ENCODE measurements at regions not wholly inside any gene's neighbourhood (a gene's known extent, or its start where the extent isn't known, plus 50 kb on each side); places are given as distances from the start of the nearest gene placed in this dataset.

- no peak overlapping the region for H3K27ac ChIP-seq
Measured at GRCh38 chr20:40168981-40169620, 519.9 kb downstream of the MAFB start.

GRCh38 chr20:40161391-40161790, 527.6 kb downstream of the MAFB start:
- Histone ChIP-seq H3K36me3 (no peaks in the 10 kb centered on the region), H3K27me3 (no peaks in the 10 kb centered on the region), H3K4me1 (ENCODE audit: insufficient read depth) (no peaks in the 10 kb centered on the region), H3K27ac (no peak overlapping the region), H3K4me3 (no peak overlapping the region), H3K9me3 (no peaks in the 10 kb centered on the region)
- intact Hi-C loops (cut with DNase I), result no loop called here
- DNase-seq, result no peak
- TF ChIP-seq POLR2A (IDR thresholded peaks at IDR 0.05) (no peak), CTCF (IDR thresholded peaks at IDR 0.05) (no peak), EP300 (IDR thresholded peaks at IDR 0.05) (no peak)

More at GRCh38 chr20:40168981-40169620, 519.9 kb downstream of the MAFB start:
- 57 to 69% (median 68%) methylated on average over 2 of the region's 2 CpGs for WGBS, 3 donors
- intact Hi-C loops (cut with DNase I), result no loop called here
- no peaks in the 10 kb centered on the region for H3K36me3 ChIP-seq
- H3K9me3 ChIP-seq, result no peaks in the 10 kb centered on the region
- no peaks in the 10 kb centered on the region for H3K4me1 ChIP-seq (ENCODE audit: insufficient read depth)
- no peak overlapping the region for H3K4me3 ChIP-seq
- TF ChIP-seq POLR2A (IDR thresholded peaks at IDR 0.05) (no peak), CTCF (IDR thresholded peaks at IDR 0.05) (no peak), EP300 (IDR thresholded peaks at IDR 0.05) (no peak)
- no peaks in the 10 kb centered on the region for H3K27me3 ChIP-seq
- no peak for DNase-seq

- Histone ChIP-seq H3K27ac (no peak overlapping the region), H3K27me3 (no peaks in the 10 kb centered on the region), H3K4me1 (ENCODE audit: insufficient read depth) (no peaks in the 10 kb centered on the region), H3K36me3 (no peaks in the 10 kb centered on the region), H3K9me3 (no peaks in the 10 kb centered on the region), H3K4me3 (no peak overlapping the region)
- peak in 1 of 3 donors; percentile 15 for TF ChIP-seq CTCF (IDR thresholded peaks at IDR 0.05)
- TF ChIP-seq POLR2A (IDR thresholded peaks at IDR 0.05), result no peak
- 61 to 69% (median 66%) methylated on average over 7 of the region's 7 CpGs for WGBS, 3 donors
- peak in 2 of 5 donors; percentile 20 to 33 for DNase-seq
- intact Hi-C loops (cut with DNase I), result no loop called here
Measured at GRCh38 chr20:40160097-40160550, 528.9 kb downstream of the MAFB start.

GRCh38 chr20:40159276-40159675, 529.8 kb downstream of the MAFB start:
- no peaks in the 10 kb centered on the region for H3K9me3 ChIP-seq
- TF ChIP-seq CTCF (IDR thresholded peaks at IDR 0.05), result no peak
- no peak for TF ChIP-seq POLR2A (IDR thresholded peaks at IDR 0.05)
- no peak for TF ChIP-seq EP300 (IDR thresholded peaks at IDR 0.05)
- H3K36me3 ChIP-seq, result no peaks in the 10 kb centered on the region
- DNase-seq, result no peak
- H3K4me3 ChIP-seq, result no peak overlapping the region
- no peaks in the 10 kb centered on the region for H3K27me3 ChIP-seq
- H3K27ac ChIP-seq, result no peak overlapping the region
- no peaks in the 10 kb centered on the region for H3K4me1 ChIP-seq (ENCODE audit: insufficient read depth)
- intact Hi-C loops (cut with DNase I), result no loop called here
- WGBS, 3 donors, result 89 to 91% (median 91%) methylated on average over 5 of the region's 5 CpGs

All from ovary (tissue), 7 donors.